C4-2B (cell line): ENCODE measurements at regions not wholly inside any gene's neighbourhood (a gene's known extent, or its start where the extent isn't known, plus 50 kb on each side); places are given as distances from the start of the nearest gene placed in this dataset.

Experiments used
- H3K27ac ChIP-seq: fragments of 450-650 bp; 2 replicates; pipeline ENCODE4 v1.5.1; 2017
- CTCF ChIP-seq: fragments of 450-650 bp; conservative IDR thresholded peaks from 2 replicates; pipeline ENCODE4 v1.5.1; 2017; ENCODE audit warnings: mild to moderate bottlenecking
- ZFX ChIP-seq: fragments of 450-650 bp; IDR thresholded peaks from 2 replicates; pipeline ENCODE4 v1.6.1; 2017

GRCh38 chr10:78515873-78516153 is 482.1 kb downstream of the RPS24 start:
- TF ChIP-seq ZFX (no peak), CTCF (no peak)
- no peak overlapping the region; the same call in 1 of the 2 replicates for H3K27ac ChIP-seq

GRCh38 chr10:78516236-78516635 is 482.6 kb downstream of the RPS24 start:
- H3K27ac ChIP-seq = peak overlapping the region; percentile 21
- TF ChIP-seq CTCF (no peak), ZFX (no peak)

GRCh38 chr10:78516756-78517155 is 483.1 kb downstream of the RPS24 start:
- no peak for TF ChIP-seq CTCF
- peak overlapping the region; percentile 21 for H3K27ac ChIP-seq

- TF ChIP-seq CTCF (no peak), ZFX (no peak)
Measured at GRCh38 chr10:78518224-78518623, 484.6 kb downstream of the RPS24 start.

GRCh38 chr10:78520737-78521430 is 487.2 kb downstream of the RPS24 start:
- peak overlapping the region; percentile 17; the same call in 1 of the 2 replicates for H3K27ac ChIP-seq
- TF ChIP-seq ZFX = no peak
- TF ChIP-seq CTCF = no peak; the same call in 1 of the 2 replicates

More at GRCh38 chr10:78518224-78518623, 484.6 kb downstream of the RPS24 start:
- no peak overlapping the region for H3K27ac ChIP-seq

- TF ChIP-seq ZFX (no peak), CTCF (no peak)
- H3K27ac ChIP-seq = no peak overlapping the region
Measured at GRCh38 chr10:78523453-78523852, 489.8 kb downstream of the RPS24 start.

GRCh38 chr10:78524342-78524741 is 490.7 kb downstream of the RPS24 start:
- peak overlapping the region; percentile 0; the same call in 1 of the 2 replicates for H3K27ac ChIP-seq
- TF ChIP-seq ZFX (no peak), CTCF (no peak)
